SJSA1 (cell line): ENCODE measurements at regions not wholly inside any gene's neighbourhood (a gene's known extent, or its start where the extent isn't known, plus 50 kb on each side); places are given as distances from the start of the nearest gene placed in this dataset.
A peak's percentile ranks its signal among the peaks of the same experiment; 100 is the strongest.
"Not testable (repeated sequence)": the region's sequence is repeated elsewhere in the genome, so short reads cannot be mapped to it uniquely, and the experiment has no call there.

Experiments
- DNase-seq, 2 experiments: peaks; one replicate each; pipeline ENCODE4 v3.0.0-alpha.2; 2015 to 2020; ENCODE audit warnings: low spot score in 2 of 2, low read depth in 1 of 2
- H3K27ac ChIP-seq: fragments of 250-450 bp; sonication (Bioruptor Pico); 2 replicates; pipeline ENCODE4 v1.5.1; 2020; ENCODE audit warnings: mild to moderate bottlenecking, moderate library complexity
- H3K27me3 ChIP-seq: fragments of 250-450 bp; sonication (Bioruptor Pico); replicated peaks from 2 replicates; pipeline ENCODE4 v1.5.1; 2020; ENCODE audit warnings: mild to moderate bottlenecking, moderate library complexity
- H3K36me3 ChIP-seq: fragments of 250-450 bp; sonication (Bioruptor Pico); 2 replicates; pipeline ENCODE4 v1.5.1; 2020; ENCODE audit warnings: mild to moderate bottlenecking
- H3K4me1 ChIP-seq: fragments of 250-450 bp; sonication (Bioruptor Pico); replicated peaks from 2 replicates; pipeline ENCODE4 v1.6.1; 2021; ENCODE audit warnings: mild to moderate bottlenecking
- H3K4me3 ChIP-seq: fragments of 250-450 bp; sonication (Bioruptor Pico); 2 replicates; pipeline ENCODE4 v1.5.1; 2020; ENCODE audit warnings: mild to moderate bottlenecking
- H3K9me3 ChIP-seq: fragments of 250-450 bp; sonication (Bioruptor Pico); replicated peaks from 2 replicates; pipeline ENCODE4 v1.5.1; 2020; ENCODE audit warnings: mild to moderate bottlenecking

- H3K4me3 ChIP-seq = no peak overlapping the region
- H3K36me3 ChIP-seq = no peaks in the 10 kb centered on the region
- no peaks in the 10 kb centered on the region for H3K9me3 ChIP-seq
- H3K4me1 ChIP-seq = peaks cover 15% of the 10 kb centered on the region
- no peak overlapping the region for H3K27ac ChIP-seq
- no peaks in the 10 kb centered on the region for H3K27me3 ChIP-seq
- no peak for DNase-seq
These were observed 247.9 kb upstream of the LYPLAL1 start for GRCh38 chr1:218925777-218926176.

GRCh38 chr1:218926631-218927030 lies 247.0 kb upstream of the LYPLAL1 start:
- Histone ChIP-seq H3K4me1 (peaks cover 24% of the 10 kb centered on the region), H3K27ac (no peak overlapping the region), H3K27me3 (no peaks in the 10 kb centered on the region), H3K9me3 (no peaks in the 10 kb centered on the region), H3K4me3 (no peak overlapping the region), H3K36me3 (no peaks in the 10 kb centered on the region)
- no peak for DNase-seq

GRCh38 chr1:218930000-218930399 lies 243.7 kb upstream of the LYPLAL1 start:
- Histone ChIP-seq H3K4me1 (peaks cover 24% of the 10 kb centered on the region), H3K4me3 (peak overlapping the region; percentile 9), H3K27me3 (no peaks in the 10 kb centered on the region), H3K27ac (peak overlapping the region; percentile 85), H3K36me3 (no peaks in the 10 kb centered on the region), H3K9me3 (no peaks in the 10 kb centered on the region)
- peak in 1 of 2 experiments; percentile 76 for DNase-seq

GRCh38 chr1:218930472-218931241 lies 243.0 kb upstream of the LYPLAL1 start:
- Histone ChIP-seq H3K4me3 (peak overlapping the region; percentile 9), H3K4me1 (peaks cover 24% of the 10 kb centered on the region), H3K9me3 (no peaks in the 10 kb centered on the region), H3K36me3 (no peaks in the 10 kb centered on the region), H3K27me3 (no peaks in the 10 kb centered on the region), H3K27ac (peak overlapping the region; percentile 85)
- peak; percentile 66 to 92 for DNase-seq

GRCh38 chr1:218931324-218931723 lies 242.4 kb upstream of the LYPLAL1 start:
- DNase-seq = no peak
- no peak overlapping the region for H3K4me3 ChIP-seq
- H3K36me3 ChIP-seq = no peaks in the 10 kb centered on the region
- H3K27me3 ChIP-seq = no peaks in the 10 kb centered on the region
- H3K9me3 ChIP-seq = 0 out of 2 replicates have a peak, but pooled peaks cover 2% of the 10 kb centered on the region
- peak overlapping the region; percentile 85 for H3K27ac ChIP-seq
- H3K4me1 ChIP-seq = peaks cover 24% of the 10 kb centered on the region

- peak in 1 of 2 experiments; percentile 7 for DNase-seq
- peaks cover 24% of the 10 kb centered on the region for H3K4me1 ChIP-seq
- H3K27ac ChIP-seq = no peak overlapping the region
- 0 out of 2 replicates have a peak, but pooled peaks cover 2% of the 10 kb centered on the region for H3K9me3 ChIP-seq
- no peaks in the 10 kb centered on the region for H3K36me3 ChIP-seq
- no peak overlapping the region for H3K4me3 ChIP-seq
- no peaks in the 10 kb centered on the region for H3K27me3 ChIP-seq
These were observed 240.2 kb upstream of the LYPLAL1 start for GRCh38 chr1:218933513-218933912.

GRCh38 chr1:218935408-218935807 lies 238.3 kb upstream of the LYPLAL1 start:
- not testable (repeated sequence) for H3K36me3 ChIP-seq, H3K4me3 ChIP-seq, H3K27me3 ChIP-seq, H3K27ac ChIP-seq, DNase-seq, H3K9me3 ChIP-seq
- H3K4me1 ChIP-seq = peaks cover 13% of the 10 kb centered on the region

GRCh38 chr1:218938259-218938658 lies 235.4 kb upstream of the LYPLAL1 start:
- Histone ChIP-seq H3K36me3 (no peaks in the 10 kb centered on the region), H3K4me3 (no peak overlapping the region), H3K27me3 (no peaks in the 10 kb centered on the region), H3K9me3 (0 out of 2 replicates have a peak, but pooled peaks cover 2% of the 10 kb centered on the region), H3K4me1 (no peaks in the 10 kb centered on the region; the same call in 1 of the 2 replicates), H3K27ac (no peak overlapping the region)
- peak in 1 of 2 experiments; percentile 4 for DNase-seq

GRCh38 chr1:218939095-218939494 lies 234.6 kb upstream of the LYPLAL1 start:
- H3K36me3 ChIP-seq = no peaks in the 10 kb centered on the region
- H3K27ac ChIP-seq = no peak overlapping the region
- DNase-seq = peak in 1 of 2 experiments; percentile 25
- H3K4me1 ChIP-seq = no peaks in the 10 kb centered on the region; the same call in 1 of the 2 replicates
- 0 out of 2 replicates have a peak, but pooled peaks cover 2% of the 10 kb centered on the region for H3K9me3 ChIP-seq
- H3K4me3 ChIP-seq = no peak overlapping the region
- H3K27me3 ChIP-seq = no peaks in the 10 kb centered on the region

GRCh38 chr1:218942431-218942830 lies 231.2 kb upstream of the LYPLAL1 start:
- DNase-seq = no peak
- H3K4me1 ChIP-seq = no peaks in the 10 kb centered on the region; the same call in 1 of the 2 replicates
- no peaks in the 10 kb centered on the region for H3K36me3 ChIP-seq
- no peaks in the 10 kb centered on the region for H3K27me3 ChIP-seq
- no peak overlapping the region for H3K4me3 ChIP-seq
- H3K27ac ChIP-seq = no peak overlapping the region
- H3K9me3 ChIP-seq = no peaks in the 10 kb centered on the region

- Histone ChIP-seq H3K27ac (no peak overlapping the region), H3K36me3 (no peaks in the 10 kb centered on the region), H3K4me3 (no peak overlapping the region), H3K9me3 (no peaks in the 10 kb centered on the region), H3K4me1 (no peaks in the 10 kb centered on the region; the same call in 1 of the 2 replicates), H3K27me3 (no peaks in the 10 kb centered on the region)
- DNase-seq = no peak
These were observed 230.3 kb upstream of the LYPLAL1 start for GRCh38 chr1:218943371-218943770.

GRCh38 chr1:218945050-218945449 lies 228.6 kb upstream of the LYPLAL1 start:
- 0 out of 2 replicates have a peak, but pooled peaks cover 2% of the 10 kb centered on the region for H3K9me3 ChIP-seq
- H3K27ac ChIP-seq = no peak overlapping the region
- no peak for DNase-seq
- no peaks in the 10 kb centered on the region for H3K36me3 ChIP-seq
- no peaks in the 10 kb centered on the region for H3K4me1 ChIP-seq
- no peaks in the 10 kb centered on the region for H3K27me3 ChIP-seq
- H3K4me3 ChIP-seq = no peak overlapping the region

- Histone ChIP-seq H3K27ac (no peak overlapping the region), H3K9me3 (0 out of 2 replicates have a peak, but pooled peaks cover 2% of the 10 kb centered on the region), H3K4me1 (no peaks in the 10 kb centered on the region), H3K27me3 (no peaks in the 10 kb centered on the region), H3K36me3 (no peaks in the 10 kb centered on the region), H3K4me3 (no peak overlapping the region)
- DNase-seq = no peak
These were observed 227.5 kb upstream of the LYPLAL1 start for GRCh38 chr1:218946147-218946546.

- H3K27me3 ChIP-seq = no peaks in the 10 kb centered on the region
- DNase-seq = no peak
- H3K27ac ChIP-seq = no peak overlapping the region
- H3K36me3 ChIP-seq = no peaks in the 10 kb centered on the region
- H3K4me3 ChIP-seq = no peak overlapping the region
- no peaks in the 10 kb centered on the region for H3K4me1 ChIP-seq
- 0 out of 2 replicates have a peak, but pooled peaks cover 2% of the 10 kb centered on the region for H3K9me3 ChIP-seq
These were observed 225.2 kb upstream of the LYPLAL1 start for GRCh38 chr1:218948446-218948845.
